Hepatic stellate cell (primary cell): ENCODE measurements at regions not wholly inside any gene's neighbourhood (a gene's known extent, or its start where the extent isn't known, plus 50 kb on each side); places are given as distances from the start of the nearest gene placed in this dataset.
"Not testable (repeated sequence)": the region's sequence is repeated elsewhere in the genome, so short reads cannot be mapped to it uniquely, and the experiment has no call there.

Experiments used
- DNase-seq: peaks from one replicate; pipeline ENCODE4 v3.0.0; 2011; ENCODE audit warnings: low spot score

- no peak for DNase-seq
These were observed 176.2 kb downstream of the DIRAS2 start for GRCh38 chr9:90466441-90466840.

GRCh38 chr9:90469435-90469834, 173.2 kb downstream of the DIRAS2 start:
- DNase-seq, result no peak

DNA sequence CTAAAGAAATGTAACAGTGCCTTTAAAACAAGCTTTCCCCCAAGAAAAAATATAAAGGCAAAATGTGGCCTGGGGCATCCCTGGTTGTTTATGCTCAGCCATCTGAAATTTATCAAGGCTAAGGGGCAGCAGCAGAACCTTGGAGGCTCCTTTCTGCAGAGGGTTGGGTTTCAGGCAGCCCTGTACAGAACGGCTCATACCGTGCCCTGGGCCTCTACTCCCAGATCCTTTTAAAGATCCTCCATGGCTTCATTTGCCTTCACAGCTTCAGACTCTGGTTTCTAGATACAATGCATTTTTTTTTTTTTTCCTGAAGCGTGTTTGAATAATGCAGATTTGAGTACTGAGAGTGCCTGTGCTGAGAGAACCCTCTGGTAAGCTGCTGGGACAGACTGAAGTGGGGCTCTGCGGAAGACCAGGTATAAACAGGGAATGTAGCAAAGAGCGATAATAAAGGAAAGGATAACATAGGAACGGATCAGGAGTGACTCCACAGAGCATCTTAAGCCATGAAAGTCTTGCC, 172.7 kb downstream of the DIRAS2 start:
- DNase-seq, result no peak

- no peak for DNase-seq
These were observed 166.6 kb downstream of the DIRAS2 start for GRCh38 chr9:90476058-90476457.

DNA sequence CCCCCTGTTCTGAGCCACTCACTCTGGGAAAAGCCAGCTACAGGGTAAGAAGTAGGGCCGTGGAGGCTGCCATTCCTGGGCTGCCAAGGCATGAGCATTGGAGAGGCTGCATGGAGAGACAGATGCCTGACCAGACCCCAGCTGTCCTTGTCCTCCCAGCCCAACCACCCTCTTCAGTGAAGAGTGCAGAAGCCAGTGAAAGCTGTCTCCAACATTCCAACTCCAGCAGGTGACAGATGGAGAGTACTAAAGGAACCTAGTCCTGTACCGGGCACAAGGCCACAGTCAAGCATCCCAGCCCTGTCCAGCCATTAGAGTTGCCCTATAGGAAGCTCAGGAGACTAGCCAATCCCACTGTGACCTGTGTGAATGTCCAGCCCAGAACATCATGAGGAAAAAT, 165.1 kb downstream of the DIRAS2 start:
- no peak for DNase-seq

DNA sequence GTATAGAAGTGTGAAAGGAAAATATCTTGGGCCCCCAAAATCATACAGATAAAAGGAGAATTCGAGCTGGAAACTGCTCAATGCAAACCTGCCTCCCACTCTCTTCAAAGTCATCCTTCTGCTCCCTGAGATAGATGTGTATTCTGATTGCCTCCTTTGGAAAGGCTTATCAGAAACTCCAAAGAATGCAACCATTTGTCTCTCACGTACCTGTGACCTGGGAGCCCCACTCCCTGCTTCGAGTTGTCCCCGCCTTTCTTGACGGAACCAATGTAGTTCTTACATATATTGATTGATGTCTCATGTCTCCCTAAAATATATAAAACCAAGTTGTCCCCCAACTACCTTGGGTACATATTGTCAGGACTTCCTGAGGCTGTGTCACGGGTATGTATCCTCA, 163.8 kb downstream of the DIRAS2 start:
- DNase-seq, result no peak

DNA sequence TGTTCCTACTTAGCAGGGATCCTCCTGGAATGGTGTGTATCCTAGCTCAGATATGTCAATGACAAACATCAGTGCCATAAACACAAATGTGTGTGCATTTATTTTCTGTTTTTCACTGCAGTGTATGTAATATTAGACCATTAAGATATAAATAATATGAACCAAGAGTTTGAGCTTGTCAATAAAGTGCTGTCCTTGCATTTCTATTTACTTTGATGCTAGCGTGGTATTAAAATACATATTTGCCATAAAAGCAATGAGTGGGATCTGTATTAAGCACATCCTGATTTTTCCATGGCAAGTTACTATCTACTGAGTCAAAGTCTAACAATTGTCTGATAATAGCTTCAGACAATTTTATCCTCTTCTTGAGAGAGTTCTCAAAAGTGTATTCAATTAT, 157.6 kb downstream of the DIRAS2 start:
- no peak for DNase-seq

DNA sequence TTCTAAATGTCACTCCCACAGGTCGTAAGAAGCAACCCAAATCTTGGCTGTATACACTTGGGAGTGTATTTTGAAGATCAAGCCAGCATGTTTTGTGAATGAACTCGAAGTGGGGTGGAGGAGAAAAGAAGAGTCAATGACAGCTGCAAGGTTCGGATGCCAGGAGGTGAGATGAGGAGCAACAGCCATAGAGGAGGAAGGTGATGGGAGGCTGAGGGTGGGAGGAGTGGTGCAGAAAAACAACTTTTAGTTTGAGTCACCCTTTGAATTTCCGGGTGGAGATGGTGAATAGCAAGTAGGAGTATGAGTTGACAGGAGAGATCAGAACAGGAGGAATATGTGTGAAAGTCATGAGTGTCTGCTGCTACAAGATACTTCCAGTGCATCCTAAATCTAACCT, 153.6 kb downstream of the DIRAS2 start:
- no peak for DNase-seq

DNA sequence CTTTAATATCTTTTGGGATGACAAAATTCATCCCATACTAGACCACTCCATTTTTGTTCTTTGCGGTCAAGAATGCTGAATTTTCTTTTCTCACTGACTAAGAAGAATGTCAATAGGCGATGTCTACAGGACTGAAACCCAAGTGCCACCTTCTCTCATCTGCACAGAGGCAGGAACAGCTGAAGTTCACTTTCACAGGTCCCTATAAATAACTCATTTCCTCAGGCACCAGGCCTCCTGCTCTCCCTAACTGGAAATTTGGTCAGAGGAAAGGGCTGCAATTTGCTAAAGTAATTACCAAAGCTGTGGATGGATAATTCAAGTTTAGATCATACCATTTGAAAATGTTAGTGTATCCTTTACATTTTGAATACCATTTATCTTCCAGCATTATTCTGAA, 142.9 kb downstream of the DIRAS2 start:
- no peak for DNase-seq

- DNase-seq, result no peak
These were observed 140.5 kb downstream of the DIRAS2 start for GRCh38 chr9:90502134-90502533.

- DNase-seq, result no peak
These were observed 138.1 kb downstream of the DIRAS2 start for GRCh38 chr9:90504486-90504885.

- no peak for DNase-seq
These were observed 136.9 kb downstream of the DIRAS2 start for GRCh38 chr9:90505695-90506094.

GRCh38 chr9:90506402-90506801, 136.2 kb downstream of the DIRAS2 start:
- DNase-seq, result not testable (repeated sequence)

DNA sequence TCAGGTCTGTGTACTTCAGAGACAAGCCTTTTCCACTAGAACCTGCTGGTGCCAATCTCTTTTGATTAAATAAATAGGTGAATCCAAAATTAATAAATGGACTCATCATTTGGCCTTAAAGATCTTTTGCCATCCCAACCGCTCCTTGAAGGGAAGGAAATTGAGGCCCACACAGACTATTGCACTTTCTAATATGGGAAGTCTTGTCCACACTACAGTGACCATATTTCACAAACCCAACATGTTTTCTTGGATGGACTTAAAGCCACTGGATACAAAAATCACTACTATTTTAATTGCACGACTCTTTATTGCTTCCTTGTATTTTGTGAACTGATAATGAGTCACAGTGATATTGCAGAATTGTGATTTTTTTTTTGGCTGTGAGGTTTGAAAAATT, 135.0 kb downstream of the DIRAS2 start:
- no peak for DNase-seq

- DNase-seq, result no peak
These were observed 133.7 kb downstream of the DIRAS2 start for GRCh38 chr9:90508940-90509339.

DNA sequence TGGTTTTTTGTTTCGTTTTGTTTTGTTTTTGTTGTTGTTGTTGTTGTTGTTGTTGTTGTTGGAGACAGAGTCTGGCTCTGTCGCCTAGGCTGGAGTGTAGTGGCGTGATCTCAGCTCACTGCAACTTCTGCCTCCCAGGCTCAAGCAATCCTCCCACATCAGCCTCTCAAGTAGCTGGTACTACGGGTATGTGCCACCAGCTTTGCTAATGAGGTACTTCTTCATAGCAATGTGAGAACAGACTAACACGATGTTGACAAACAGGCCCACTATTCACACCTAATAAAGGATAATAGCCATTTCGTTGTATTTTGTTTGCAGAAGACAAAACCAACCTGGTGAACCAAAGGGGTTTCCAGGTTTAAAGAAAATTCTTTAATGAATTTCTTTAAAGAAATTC, 130.9 kb downstream of the DIRAS2 start:
- DNase-seq, result no peak

GRCh38 chr9:90514877-90515276, 127.7 kb downstream of the DIRAS2 start:
- no peak for DNase-seq

DNA sequence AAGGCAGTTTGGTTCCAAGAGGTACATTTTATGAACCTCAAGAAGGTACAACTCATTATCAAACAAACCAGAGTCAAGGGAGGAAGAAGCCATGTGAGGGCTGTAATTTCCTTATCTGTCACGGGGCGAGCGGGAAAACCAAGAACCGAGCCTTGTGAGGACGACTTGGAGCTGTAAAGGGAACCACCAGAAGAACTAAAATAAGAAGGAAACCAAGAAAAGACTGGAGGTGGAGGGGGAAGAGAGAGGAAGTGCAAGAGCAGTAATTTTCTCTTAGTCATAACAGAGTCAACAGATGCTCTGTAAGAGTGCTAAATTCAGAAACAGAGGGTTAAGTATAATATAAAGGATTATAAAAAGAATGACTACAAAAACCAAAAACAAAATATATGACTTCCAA, 127.1 kb downstream of the DIRAS2 start:
- DNase-seq, result no peak

DNA sequence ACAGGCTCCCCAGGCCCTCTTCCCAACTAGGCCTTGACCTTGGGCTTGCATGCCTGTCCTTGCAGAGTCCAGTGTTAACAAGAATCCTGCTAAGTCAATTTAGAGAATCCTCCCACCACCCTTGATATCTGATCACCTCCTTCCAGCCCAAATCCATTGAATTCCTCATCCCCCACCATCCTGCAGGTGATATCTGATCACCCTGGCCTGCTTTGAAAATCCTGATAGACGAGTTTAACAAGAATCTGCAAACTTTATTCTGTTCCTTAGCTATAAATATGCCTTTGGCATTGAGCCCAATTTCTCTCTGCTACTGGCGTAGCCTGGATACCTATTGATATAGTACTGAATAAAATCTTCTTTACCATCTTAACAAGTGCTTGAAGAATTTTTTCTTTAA, 125.5 kb downstream of the DIRAS2 start:
- DNase-seq, result no peak

DNA sequence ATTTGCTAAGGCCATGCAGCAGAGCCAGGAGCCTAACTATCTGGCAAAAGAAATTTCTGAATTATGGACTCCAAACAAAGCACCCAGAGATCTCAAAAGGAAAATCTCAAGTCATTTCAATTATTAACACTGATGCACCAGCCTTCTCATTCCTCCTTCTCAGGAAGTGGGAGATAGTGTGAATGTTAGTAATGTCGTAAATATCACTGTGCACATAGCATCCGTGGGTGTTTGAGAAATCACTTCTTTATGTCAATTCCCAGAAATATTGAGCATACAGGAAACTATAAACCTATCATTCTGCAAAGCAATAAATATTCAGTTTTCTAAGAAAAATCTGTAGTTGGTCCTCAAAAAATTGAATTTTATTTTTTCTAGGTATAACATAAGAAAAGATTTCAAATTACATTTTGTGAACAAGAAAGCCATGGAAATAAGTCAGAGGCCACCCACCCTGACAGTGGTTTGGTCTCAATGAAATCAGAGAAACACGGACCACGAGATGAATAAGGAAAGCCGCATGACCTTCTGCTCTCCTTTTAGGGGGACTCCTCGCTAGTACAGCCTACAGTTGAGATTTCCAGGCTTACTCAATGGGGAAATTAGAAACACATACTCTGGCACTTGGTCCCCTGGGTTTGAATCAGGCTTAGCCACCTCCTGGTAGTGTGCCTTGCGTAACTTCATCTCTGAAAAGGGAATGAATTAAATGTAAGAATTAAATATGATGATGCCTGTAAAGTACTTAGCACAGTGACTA, 120.6 kb downstream of the DIRAS2 start:
- DNase-seq, result no peak

- DNase-seq, result no peak
These were observed 118.7 kb downstream of the DIRAS2 start for GRCh38 chr9:90523958-90524357.

- DNase-seq, result no peak
These were observed 116.2 kb downstream of the DIRAS2 start for GRCh38 chr9:90526386-90526785.

DNA sequence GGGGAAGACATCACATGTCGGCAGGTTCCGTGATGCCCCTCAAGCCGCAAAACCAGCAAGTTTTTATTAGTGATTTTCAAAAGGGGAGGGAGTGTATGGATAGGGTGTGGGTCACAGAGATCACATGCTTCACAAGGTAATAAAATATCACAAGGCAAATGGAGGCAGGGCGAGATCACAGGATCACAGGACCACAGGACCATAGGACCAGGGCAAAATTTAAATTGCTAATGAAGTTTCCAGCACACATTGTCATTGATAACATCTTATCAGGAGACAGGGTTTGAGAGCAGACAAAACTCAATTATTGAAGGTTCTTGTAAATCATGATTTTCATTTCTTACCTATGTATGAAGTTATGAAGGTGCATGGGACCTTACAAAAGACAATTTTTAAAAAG, 106.5 kb downstream of the DIRAS2 start:
- DNase-seq, result not testable (repeated sequence)

GRCh38 chr9:90538566-90538965, 104.1 kb downstream of the DIRAS2 start:
- DNase-seq, result no peak
